Gastroesophageal sphincter (tissue), 4 donors: ENCODE measurements at regions not wholly inside any gene's neighbourhood (a gene's known extent, or its start where the extent isn't known, plus 50 kb on each side); places are given as distances from the start of the nearest gene placed in this dataset.

ENCODE experiments used
- ATAC-seq: fragments of 150-250 bp; one replicate; pipeline ENCODE4 v1.9.1; 2016; ENCODE audit warnings: mild to moderate bottlenecking, moderate library complexity
- H3K27ac ChIP-seq, 4 donors: fragments of 200-600 bp; sonication (generic) in 3 of 4; 1 replicate in 3 of 4; 2 replicates in 1 of 4; pipeline ENCODE4 v1.5.1; 2016 to 2019
- H3K27me3 ChIP-seq: fragments of 200-600 bp; sonication (generic); one replicate; pipeline ENCODE4 v1.5.1; 2019
- H3K36me3 ChIP-seq, 2 donors: fragments of 200-600 bp; sonication (generic); one replicate each; pipeline ENCODE4 v1.5.1; 2019; ENCODE audit warnings: control low read depth in 1 of 2
- H3K4me1 ChIP-seq, 3 donors: fragments of 200-600 bp; sonication (generic); 1 replicate in 2 of 3; 2 replicates in 1 of 3; pipeline ENCODE4 v1.5.1; 2016 to 2019; ENCODE audit warnings: control low read depth in 2 of 3
- H3K4me3 ChIP-seq, 2 donors: fragments of 200-600 bp; sonication (generic); one replicate each; pipeline ENCODE4 v1.5.1; 2019; ENCODE audit warnings: mild to moderate bottlenecking in 1 of 2, moderate library complexity in 1 of 2
- H3K9me3 ChIP-seq, 3 donors: fragments of 200-600 bp; sonication (generic); one replicate each; pipeline ENCODE4 v1.5.1; 2017 to 2019; ENCODE audit warnings: control low read depth in 2 of 3
- EP300 ChIP-seq: sonication (generic); formaldehyde crosslinking; IDR thresholded peaks from one replicate; pipeline ENCODE4 v1.6.1; 2017; ENCODE audit warnings: antibody characterized with exemption, mild to moderate bottlenecking
- POLR2A ChIP-seq, 2 donors: fragments of 450-650 bp; IDR thresholded peaks; one replicate each; pipeline ENCODE4 v1.6.1; 2017; ENCODE audit warnings: antibody characterized with exemption in 2 of 2, mild to moderate bottlenecking in 2 of 2, moderate library complexity in 1 of 2
- POLR2AphosphoS5 ChIP-seq: sonication (generic); formaldehyde crosslinking; IDR thresholded peaks from one replicate; pipeline ENCODE4 v1.6.1; 2017; ENCODE audit warnings: antibody characterized with exemption
- WGBS, 2 donors: methylation state at CpG; one replicate each; pipeline ENCODE4 v1.1.5; 2018; ENCODE audit warnings: low coverage in 1 of 2; 5-methylcytosine and 5-hydroxymethylcytosine counted together
- TF ChIP-seq, protein P1 (sequence below), 4 experiments: fragments of 200-600 bp in 2 of 4; fragments of 450-650 bp in 2 of 4; sonication (generic) in 1 of 4; IDR thresholded peaks; one replicate each; pipeline ENCODE4 v1.5.1; 2017 to 2019; ENCODE audit warnings: antibody characterized with exemption in 4 of 4, mild to moderate bottlenecking in 2 of 4, moderate library complexity in 2 of 4

DNA sequence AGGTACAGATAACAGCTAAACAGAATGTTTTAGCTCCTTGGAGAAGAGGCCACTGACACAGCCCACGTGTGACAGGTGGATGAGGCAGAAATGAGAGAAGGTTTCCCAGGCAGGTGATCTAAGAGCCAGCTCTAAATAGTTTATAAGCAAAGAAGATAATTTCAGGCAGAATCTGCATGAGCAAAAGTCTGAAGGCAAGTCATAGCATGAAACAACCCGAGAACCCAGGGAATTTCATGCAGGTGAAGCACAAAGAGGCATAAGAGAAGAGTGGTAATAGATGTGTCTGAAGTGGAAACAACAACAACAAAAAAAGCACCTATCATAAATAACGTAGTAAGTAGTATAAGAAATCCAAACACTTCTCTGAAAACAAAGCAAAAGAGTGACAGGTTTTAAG lies 275.8 kb upstream of the CPEB2 start:
- Histone ChIP-seq H3K9me3 (no peaks in the 10 kb centered on the region), H3K36me3 (no peaks in the 10 kb centered on the region), H3K4me3 (no peak overlapping the region), H3K27me3 (no peaks in the 10 kb centered on the region), H3K27ac (no peak overlapping the region), H3K4me1 (peaks cover 0 to 8% (median 0%) of the 10 kb centered on the region in 3 donors)
- ATAC-seq, result no peak
- TF ChIP-seq, protein P1, sequence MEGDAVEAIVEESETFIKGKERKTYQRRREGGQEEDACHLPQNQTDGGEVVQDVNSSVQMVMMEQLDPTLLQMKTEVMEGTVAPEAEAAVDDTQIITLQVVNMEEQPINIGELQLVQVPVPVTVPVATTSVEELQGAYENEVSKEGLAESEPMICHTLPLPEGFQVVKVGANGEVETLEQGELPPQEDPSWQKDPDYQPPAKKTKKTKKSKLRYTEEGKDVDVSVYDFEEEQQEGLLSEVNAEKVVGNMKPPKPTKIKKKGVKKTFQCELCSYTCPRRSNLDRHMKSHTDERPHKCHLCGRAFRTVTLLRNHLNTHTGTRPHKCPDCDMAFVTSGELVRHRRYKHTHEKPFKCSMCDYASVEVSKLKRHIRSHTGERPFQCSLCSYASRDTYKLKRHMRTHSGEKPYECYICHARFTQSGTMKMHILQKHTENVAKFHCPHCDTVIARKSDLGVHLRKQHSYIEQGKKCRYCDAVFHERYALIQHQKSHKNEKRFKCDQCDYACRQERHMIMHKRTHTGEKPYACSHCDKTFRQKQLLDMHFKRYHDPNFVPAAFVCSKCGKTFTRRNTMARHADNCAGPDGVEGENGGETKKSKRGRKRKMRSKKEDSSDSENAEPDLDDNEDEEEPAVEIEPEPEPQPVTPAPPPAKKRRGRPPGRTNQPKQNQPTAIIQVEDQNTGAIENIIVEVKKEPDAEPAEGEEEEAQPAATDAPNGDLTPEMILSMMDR (IDR thresholded peaks at IDR 0.05), result no peak
- TF ChIP-seq POLR2A (IDR thresholded peaks at IDR 0.05) (no peak), POLR2AphosphoS5 (no peak), EP300 (no peak)
- 75 to 87% methylated on average over 3 of the region's 3 CpGs for WGBS, 2 donors

DNA sequence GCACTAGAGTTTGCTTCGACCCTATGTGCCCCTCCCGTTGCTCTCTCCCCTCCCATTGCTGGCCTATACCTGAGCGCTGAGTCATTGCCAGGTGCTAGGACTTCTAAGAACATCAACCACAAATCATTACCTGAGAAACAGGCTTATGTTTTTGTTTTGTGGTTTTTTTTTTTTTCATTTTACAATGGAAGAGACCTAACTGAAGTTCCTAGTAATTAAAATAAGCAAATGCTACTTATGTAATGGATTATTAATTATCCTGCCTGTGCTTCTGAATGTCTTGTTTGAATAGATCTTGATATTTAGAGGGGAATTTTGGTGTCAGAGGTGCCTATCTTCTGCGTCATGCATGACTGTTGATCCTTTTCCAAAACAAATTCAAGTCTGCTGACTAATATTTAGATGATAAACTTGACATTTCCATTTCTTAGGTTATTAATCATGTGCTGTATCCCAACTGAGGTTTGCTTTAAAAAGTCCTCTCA lies 275.4 kb upstream of the CPEB2 start:
- no peak overlapping the region for H3K4me3 ChIP-seq
- H3K9me3 ChIP-seq, result no peaks in the 10 kb centered on the region
- peaks cover 0 to 8% (median 0%) of the 10 kb centered on the region in 3 donors for H3K4me1 ChIP-seq
- ATAC-seq, result no peak
- no peaks in the 10 kb centered on the region for H3K36me3 ChIP-seq
- TF ChIP-seq, protein P1 (IDR thresholded peaks at IDR 0.05), result no peak
- TF ChIP-seq POLR2A (IDR thresholded peaks at IDR 0.05) (no peak), POLR2AphosphoS5 (no peak), EP300 (no peak)
- no peak overlapping the region for H3K27ac ChIP-seq
- WGBS, 2 donors, result 55 to 65% methylated on average over 4 of the region's 4 CpGs
- H3K27me3 ChIP-seq, result no peaks in the 10 kb centered on the region

DNA sequence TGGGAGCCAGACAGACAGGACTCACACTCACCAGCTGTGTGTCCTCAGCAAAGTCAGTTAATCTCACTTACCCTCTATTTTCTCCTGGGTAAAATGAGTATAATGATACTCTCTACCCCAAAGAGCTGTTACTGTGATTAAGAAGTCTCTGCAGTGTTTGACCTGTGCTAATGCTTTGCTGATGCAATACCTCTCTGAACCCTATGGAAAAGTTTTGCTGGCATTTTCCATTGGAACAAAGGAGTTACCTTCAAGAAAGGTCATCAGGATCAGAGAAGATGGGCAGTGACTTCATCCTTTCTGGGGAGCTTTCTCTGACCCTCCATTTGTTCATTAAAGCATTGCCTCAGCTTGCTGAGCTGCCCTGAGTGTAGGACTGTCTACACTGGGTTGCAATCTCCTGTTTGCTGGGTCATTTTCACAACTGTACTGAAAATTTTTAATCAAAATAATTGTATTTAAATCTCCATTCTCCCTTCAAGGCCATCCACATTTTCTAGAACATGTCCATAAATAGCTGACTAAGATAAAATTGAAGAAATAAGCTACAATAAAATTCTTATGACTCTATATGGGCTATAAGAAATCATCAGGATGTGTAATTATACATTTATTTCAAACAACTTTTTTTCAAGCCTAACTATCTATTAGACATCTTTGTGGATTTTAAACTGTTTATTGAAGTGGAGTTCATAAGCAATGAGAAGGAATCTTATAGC lies 272.8 kb upstream of the CPEB2 start:
- ATAC-seq, result no peak
- Histone ChIP-seq H3K27me3 (no peaks in the 10 kb centered on the region), H3K27ac (no peak overlapping the region), H3K9me3 (no peaks in the 10 kb centered on the region), H3K4me3 (no peak overlapping the region), H3K4me1 (peaks cover 0 to 8% (median 0%) of the 10 kb centered on the region in 3 donors), H3K36me3 (no peaks in the 10 kb centered on the region)
- TF ChIP-seq, protein P1 (IDR thresholded peaks at IDR 0.05), result no peak

DNA sequence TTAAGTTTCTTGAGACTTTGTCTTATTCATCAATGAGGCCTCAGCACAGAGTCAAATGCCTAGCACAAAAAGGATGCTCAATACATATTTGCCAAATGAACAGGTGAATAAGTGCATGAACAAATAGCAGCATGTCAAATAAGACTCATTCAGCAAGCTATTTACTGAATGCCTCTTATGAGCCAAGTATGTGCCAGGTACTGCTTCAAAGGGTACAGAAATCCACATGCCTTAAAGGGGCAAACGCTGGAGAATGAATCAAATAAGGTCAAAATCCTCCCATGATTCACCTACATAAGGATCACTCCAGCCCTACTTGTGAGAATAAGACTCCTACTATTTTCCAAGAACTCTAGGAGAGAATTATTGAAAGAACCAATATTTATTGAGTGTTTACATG lies 260.2 kb upstream of the CPEB2 start:
- WGBS, 2 donors, result 93 to 100% methylated on average over 1 of the region's 1 CpG
- no peak overlapping the region for H3K4me3 ChIP-seq
- no peak for ATAC-seq
- H3K27me3 ChIP-seq, result no peaks in the 10 kb centered on the region
- no peaks in the 10 kb centered on the region for H3K36me3 ChIP-seq
- no peaks in the 10 kb centered on the region for H3K4me1 ChIP-seq
- H3K27ac ChIP-seq, result no peak overlapping the region
- no peaks in the 10 kb centered on the region for H3K9me3 ChIP-seq
- TF ChIP-seq EP300 (no peak), POLR2AphosphoS5 (no peak), POLR2A (IDR thresholded peaks at IDR 0.05) (no peak)
- TF ChIP-seq, protein P1 (IDR thresholded peaks at IDR 0.05), result no peak

DNA sequence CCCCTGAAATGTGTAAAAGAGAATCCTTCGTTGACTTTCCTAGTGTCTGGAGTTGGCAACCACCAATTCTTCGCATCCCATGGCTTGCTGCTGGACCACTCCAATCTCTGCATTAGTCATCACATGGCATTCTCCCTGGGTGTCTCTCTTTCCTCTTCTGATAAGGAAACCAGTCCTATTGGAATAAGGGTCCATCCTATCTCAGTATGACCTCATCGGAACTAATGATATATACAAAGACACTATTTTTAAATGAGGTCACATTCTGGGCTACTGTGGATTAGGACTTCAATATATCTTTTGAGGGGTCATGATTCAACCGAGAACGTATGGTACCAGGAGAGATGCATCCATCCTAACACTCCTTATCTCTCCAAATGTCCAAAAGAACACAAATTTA lies 259.1 kb upstream of the CPEB2 start:
- H3K9me3 ChIP-seq, result no peaks in the 10 kb centered on the region
- 83 to 87% methylated on average over 4 to 5 of the region's 5 CpGs for WGBS, 2 donors
- no peak overlapping the region for H3K4me3 ChIP-seq
- no peaks in the 10 kb centered on the region for H3K27me3 ChIP-seq
- no peak for ATAC-seq
- TF ChIP-seq EP300 (no peak), POLR2A (IDR thresholded peaks at IDR 0.05) (no peak), POLR2AphosphoS5 (no peak)
- TF ChIP-seq, protein P1 (IDR thresholded peaks at IDR 0.05), result no peak
- H3K36me3 ChIP-seq, result no peaks in the 10 kb centered on the region
- no peaks in the 10 kb centered on the region for H3K4me1 ChIP-seq
- no peak overlapping the region for H3K27ac ChIP-seq
